Suprapubic skin (tissue), 4 donors: ENCODE measurements at regions not wholly inside any gene's neighbourhood (a gene's known extent, or its start where the extent isn't known, plus 50 kb on each side); places are given as distances from the start of the nearest gene placed in this dataset.

Source experiments
- DNase-seq, 2 donors: peaks; one replicate each; pipeline ENCODE4 v3.0.0-alpha.2; 2019; ENCODE audit warnings: low spot score in 2 of 2
- H3K27ac ChIP-seq: fragments of 200-600 bp; sonication (generic); one replicate; pipeline ENCODE4 v1.5.1; 2019
- H3K27me3 ChIP-seq: fragments of 200-600 bp; sonication (generic); one replicate; pipeline ENCODE4 v1.5.1; 2019
- H3K36me3 ChIP-seq: fragments of 200-600 bp; sonication (generic); one replicate; pipeline ENCODE4 v1.5.1; 2019
- H3K4me1 ChIP-seq: fragments of 200-600 bp; sonication (generic); one replicate; pipeline ENCODE4 v1.5.1; 2019
- H3K4me3 ChIP-seq: fragments of 200-600 bp; sonication (generic); one replicate; pipeline ENCODE4 v1.5.1; 2019; ENCODE audit warnings: mild to moderate bottlenecking
- H3K9me3 ChIP-seq: fragments of 200-600 bp; sonication (generic); one replicate; pipeline ENCODE4 v1.5.1; 2019
- EP300 ChIP-seq: sonication (generic); formaldehyde crosslinking; IDR thresholded peaks from one replicate; pipeline ENCODE4 v1.6.1; 2017; ENCODE audit warnings: antibody characterized with exemption
- POLR2A ChIP-seq, 2 donors: fragments of 450-650 bp; IDR thresholded peaks; one replicate each; pipeline ENCODE4 v1.6.1; 2017; ENCODE audit warnings: antibody characterized with exemption in 2 of 2, mild to moderate bottlenecking in 2 of 2, moderate library complexity in 2 of 2
- POLR2AphosphoS5 ChIP-seq, 3 donors: sonication (generic); formaldehyde crosslinking; IDR thresholded peaks; one replicate each; pipeline ENCODE4 v1.6.1; 2017; ENCODE audit warnings: antibody characterized with exemption in 3 of 3
- WGBS: methylation state at CpG from one replicate; pipeline ENCODE4 v1.1.5; 2018; 5-methylcytosine and 5-hydroxymethylcytosine counted together
- TF ChIP-seq, protein P1 (sequence below), 2 donors: fragments of 200-600 bp in 1 of 2; fragments of 450-650 bp in 1 of 2; sonication (generic) in 1 of 2; IDR thresholded peaks; one replicate each; pipeline ENCODE4 v1.5.1; 2016 to 2019; ENCODE audit warnings: antibody characterized with exemption in 2 of 2, mild to moderate bottlenecking in 1 of 2, moderate library complexity in 1 of 2

DNA sequence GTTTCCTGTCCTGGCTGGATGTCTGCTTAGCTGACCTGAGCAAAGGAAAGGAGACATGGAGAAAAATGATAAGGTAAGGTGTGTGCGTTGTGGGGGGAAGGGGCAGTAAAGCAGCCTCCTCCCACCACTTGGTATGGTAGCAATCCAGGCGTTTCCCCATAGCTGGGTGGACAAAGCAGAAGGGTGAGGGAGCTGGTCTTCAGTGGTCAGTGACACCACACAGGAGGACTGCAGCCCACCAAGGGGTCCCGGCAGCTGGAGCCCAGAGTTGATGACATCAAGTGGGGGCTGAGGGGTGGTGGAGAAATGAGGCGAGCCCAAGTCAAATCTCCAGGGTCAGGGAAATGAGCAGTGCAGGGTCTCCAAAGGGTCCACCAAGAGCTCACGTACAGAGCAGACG, 69.3 kb upstream of the LRRN2 start:
- H3K36me3 ChIP-seq: no peaks in the 10 kb centered on the region
- no peak for TF ChIP-seq POLR2AphosphoS5 (IDR thresholded peaks at IDR 0.05)
- TF ChIP-seq, protein P1, sequence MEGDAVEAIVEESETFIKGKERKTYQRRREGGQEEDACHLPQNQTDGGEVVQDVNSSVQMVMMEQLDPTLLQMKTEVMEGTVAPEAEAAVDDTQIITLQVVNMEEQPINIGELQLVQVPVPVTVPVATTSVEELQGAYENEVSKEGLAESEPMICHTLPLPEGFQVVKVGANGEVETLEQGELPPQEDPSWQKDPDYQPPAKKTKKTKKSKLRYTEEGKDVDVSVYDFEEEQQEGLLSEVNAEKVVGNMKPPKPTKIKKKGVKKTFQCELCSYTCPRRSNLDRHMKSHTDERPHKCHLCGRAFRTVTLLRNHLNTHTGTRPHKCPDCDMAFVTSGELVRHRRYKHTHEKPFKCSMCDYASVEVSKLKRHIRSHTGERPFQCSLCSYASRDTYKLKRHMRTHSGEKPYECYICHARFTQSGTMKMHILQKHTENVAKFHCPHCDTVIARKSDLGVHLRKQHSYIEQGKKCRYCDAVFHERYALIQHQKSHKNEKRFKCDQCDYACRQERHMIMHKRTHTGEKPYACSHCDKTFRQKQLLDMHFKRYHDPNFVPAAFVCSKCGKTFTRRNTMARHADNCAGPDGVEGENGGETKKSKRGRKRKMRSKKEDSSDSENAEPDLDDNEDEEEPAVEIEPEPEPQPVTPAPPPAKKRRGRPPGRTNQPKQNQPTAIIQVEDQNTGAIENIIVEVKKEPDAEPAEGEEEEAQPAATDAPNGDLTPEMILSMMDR (IDR thresholded peaks at IDR 0.05): no peak
- TF ChIP-seq EP300: no peak
- TF ChIP-seq POLR2A (IDR thresholded peaks at IDR 0.05): no peak
- peaks cover 6% of the 10 kb centered on the region for H3K4me1 ChIP-seq
- 90% methylated on average over 6 of the region's 6 CpGs for WGBS
- DNase-seq: peak in 1 of 2 donors; percentile 55
- peaks cover 6% of the 10 kb centered on the region for H3K27me3 ChIP-seq
- H3K9me3 ChIP-seq: no peaks in the 10 kb centered on the region
- no peak overlapping the region for H3K27ac ChIP-seq
- no peak overlapping the region for H3K4me3 ChIP-seq

DNA sequence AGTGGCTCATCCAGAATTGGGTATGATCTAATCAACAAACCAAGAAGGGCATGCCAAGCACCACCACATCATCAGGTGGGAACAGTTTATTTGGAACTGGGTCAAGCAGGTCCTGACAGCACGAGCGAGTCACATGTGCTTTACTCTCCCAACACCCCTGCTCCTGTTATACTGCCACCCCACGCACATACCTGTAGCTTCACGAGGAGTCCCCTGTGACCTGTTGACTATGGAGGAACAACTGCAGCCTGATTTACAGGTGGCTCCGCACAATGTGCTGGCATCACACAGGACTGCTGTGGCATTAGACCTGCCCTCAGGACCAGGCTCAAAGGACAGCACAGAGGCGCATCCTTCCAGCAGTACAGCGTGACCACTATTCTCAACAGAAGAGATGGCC, 70.8 kb upstream of the LRRN2 start:
- 90% methylated on average over 7 of the region's 7 CpGs for WGBS

DNA sequence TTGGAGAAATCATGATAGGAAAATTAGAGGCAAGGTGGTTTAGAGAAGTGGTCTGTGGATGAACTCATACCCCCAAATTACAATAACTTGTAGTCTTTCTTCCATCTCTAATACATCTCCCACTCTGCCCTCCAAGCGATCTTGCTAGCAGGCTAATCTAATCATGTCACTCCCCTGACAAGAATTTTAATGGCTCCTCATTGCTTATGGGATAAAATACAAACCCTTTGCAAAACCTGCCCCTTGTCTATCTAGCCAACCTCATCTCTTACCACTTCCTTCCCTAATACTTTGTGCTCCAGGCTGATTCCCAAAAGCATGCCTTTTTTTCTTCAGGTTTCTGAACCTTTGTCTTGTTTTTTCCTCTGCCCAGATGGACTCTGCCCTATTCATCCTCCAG, 71.3 kb upstream of the LRRN2 start:
- H3K36me3 ChIP-seq: no peaks in the 10 kb centered on the region
- no peak for DNase-seq
- H3K27ac ChIP-seq: no peak overlapping the region
- H3K9me3 ChIP-seq: no peaks in the 10 kb centered on the region
- WGBS: 70% methylated on average over 1 of the region's 1 CpG
- H3K27me3 ChIP-seq: peaks cover 6% of the 10 kb centered on the region
- no peaks in the 10 kb centered on the region for H3K4me1 ChIP-seq
- no peak overlapping the region for H3K4me3 ChIP-seq
- TF ChIP-seq, protein P1 (IDR thresholded peaks at IDR 0.05): no peak
- TF ChIP-seq POLR2A (IDR thresholded peaks at IDR 0.05) (no peak), POLR2AphosphoS5 (IDR thresholded peaks at IDR 0.05) (no peak), EP300 (no peak)

More for the DNA sequence above, 70.8 kb upstream of the LRRN2 start:
- Histone ChIP-seq H3K4me3 (no peak overlapping the region), H3K36me3 (no peaks in the 10 kb centered on the region), H3K27ac (no peak overlapping the region), H3K9me3 (no peaks in the 10 kb centered on the region), H3K4me1 (peaks cover 5% of the 10 kb centered on the region), H3K27me3 (peaks cover 6% of the 10 kb centered on the region)
- no peak for TF ChIP-seq POLR2A (IDR thresholded peaks at IDR 0.05)
- no peak for TF ChIP-seq POLR2AphosphoS5 (IDR thresholded peaks at IDR 0.05)
- TF ChIP-seq EP300: no peak
- TF ChIP-seq, protein P1 (IDR thresholded peaks at IDR 0.05): no peak
- DNase-seq: peak in 1 of 2 donors; percentile 16

DNA sequence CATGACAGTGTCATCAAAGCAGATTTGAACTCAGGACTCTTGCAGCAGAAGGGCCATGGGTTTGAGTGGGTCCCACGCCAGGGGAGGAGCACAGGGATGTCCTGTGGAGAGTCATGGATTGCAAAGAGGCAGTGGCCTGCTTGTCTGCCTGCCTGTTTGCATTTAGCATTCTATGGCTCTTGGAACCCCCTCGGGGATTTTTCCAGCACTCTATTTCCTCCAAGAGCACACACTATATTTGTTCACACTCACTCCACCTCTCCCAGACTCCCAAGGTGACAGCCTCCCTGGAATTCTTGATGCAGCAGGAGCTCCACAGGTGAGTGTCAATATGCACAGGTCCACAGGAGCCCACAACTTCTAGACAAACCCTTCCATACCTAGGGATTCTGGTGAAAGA, 73.1 kb upstream of the LRRN2 start:
- no peak for TF ChIP-seq POLR2A (IDR thresholded peaks at IDR 0.05)
- TF ChIP-seq EP300: no peak
- no peak for TF ChIP-seq POLR2AphosphoS5 (IDR thresholded peaks at IDR 0.05)
- TF ChIP-seq, protein P1 (IDR thresholded peaks at IDR 0.05): no peak
- no peak overlapping the region for H3K27ac ChIP-seq
- no peaks in the 10 kb centered on the region for H3K27me3 ChIP-seq
- H3K4me1 ChIP-seq: peaks cover 3% of the 10 kb centered on the region
- DNase-seq: peak in 1 of 2 donors; percentile 23
- H3K4me3 ChIP-seq: no peak overlapping the region
- 55% methylated on average over 2 of the region's 2 CpGs for WGBS
- H3K36me3 ChIP-seq: no peaks in the 10 kb centered on the region
- peaks cover 3% of the 10 kb centered on the region for H3K9me3 ChIP-seq

DNA sequence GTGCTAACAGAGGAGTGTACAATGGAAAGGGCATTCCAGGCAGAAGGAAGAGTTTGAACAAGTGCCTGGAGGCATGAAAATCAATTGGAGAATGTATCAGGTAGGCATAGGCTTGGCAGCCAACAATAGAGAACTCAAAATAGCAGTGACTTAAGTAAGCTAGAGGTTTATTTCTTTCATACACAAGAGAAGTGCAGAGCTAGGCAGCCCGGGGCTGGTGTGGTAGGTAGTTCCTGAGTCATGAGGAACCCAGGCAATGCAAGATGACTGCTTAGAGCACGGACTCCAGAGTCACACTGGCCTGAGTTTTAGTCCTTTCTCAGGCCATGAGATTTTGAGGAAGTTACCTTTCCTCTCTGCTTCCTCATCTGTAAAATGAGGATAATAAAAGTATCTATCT, 74.8 kb upstream of the LRRN2 start:
- peak in 1 of 2 donors; percentile 62 for DNase-seq
- no peak for TF ChIP-seq POLR2AphosphoS5 (IDR thresholded peaks at IDR 0.05)
- no peak for TF ChIP-seq POLR2A (IDR thresholded peaks at IDR 0.05)
- TF ChIP-seq, protein P1 (IDR thresholded peaks at IDR 0.05): no peak
- TF ChIP-seq EP300: no peak
- Histone ChIP-seq H3K4me3 (no peak overlapping the region), H3K27me3 (no peaks in the 10 kb centered on the region), H3K36me3 (no peaks in the 10 kb centered on the region), H3K4me1 (peaks cover 8% of the 10 kb centered on the region), H3K9me3 (peaks cover 3% of the 10 kb centered on the region), H3K27ac (no peak overlapping the region)
- WGBS: 44% methylated on average over 2 of the region's 2 CpGs
